Left ventricle myocardium inferior (tissue), 1 donor: ENCODE measurements at regions not wholly inside any gene's neighbourhood (a gene's known extent, or its start where the extent isn't known, plus 50 kb on each side); places are given as distances from the start of the nearest gene placed in this dataset.
"Not testable (repeated sequence)": the region's sequence is repeated elsewhere in the genome, so short reads cannot be mapped to it uniquely, and the experiment has no call there.

Experiments used
- DNase-seq: peaks from one replicate; pipeline ENCODE4 v3.0.0-alpha.2; 2020
- H3K27ac ChIP-seq: fragments of 200-600 bp; replicated peaks from 2 replicates; pipeline ENCODE4 v1.8.0; 2021
- H3K27me3 ChIP-seq: fragments of 200-600 bp; 2 replicates; pipeline ENCODE4 v1.8.0; 2021; ENCODE audit warnings: low read depth
- H3K36me3 ChIP-seq: fragments of 200-600 bp; 2 replicates; pipeline ENCODE4 v1.8.0; 2021
- H3K4me1 ChIP-seq: fragments of 200-600 bp; 2 replicates; pipeline ENCODE4 v1.8.0; 2021
- H3K4me3 ChIP-seq: fragments of 200-600 bp; 2 replicates; pipeline ENCODE4 v1.8.0; 2021; ENCODE audit warnings: mild to moderate bottlenecking, moderate library complexity
- H3K9me3 ChIP-seq: fragments of 200-600 bp; replicated peaks from 2 replicates; pipeline ENCODE4 v1.8.0; 2021
- CTCF ChIP-seq: fragments of 200-600 bp; IDR thresholded peaks from 2 replicates; pipeline ENCODE4 v1.8.0; 2021; ENCODE audit warnings: antibody characterized with exemption, mild to moderate bottlenecking, borderline replicate concordance
- intact Hi-C: fragments of 100-400 bp; cut with micrococcal nuclease; formaldehyde crosslinking; loops from one replicate; pipeline ENCODE4 v1.11.0; 2022
- donor health status: DM: no; HTN: yes; CAD: no; lungs with severe emphysema.

GRCh38 chr3:20726786-20727185 lies 540.8 kb upstream of the SGO1 start:
- Histone ChIP-seq H3K4me1 (no peaks in the 10 kb centered on the region), H3K9me3 (no peaks in the 10 kb centered on the region), H3K36me3 (no peaks in the 10 kb centered on the region), H3K4me3 (no peak overlapping the region), H3K27ac (no peak overlapping the region), H3K27me3 (no peaks in the 10 kb centered on the region)
- intact Hi-C loops: no loop called here
- DNase-seq: no peak
- TF ChIP-seq CTCF: no peak

GRCh38 chr3:20724241-20724640 lies 538.2 kb upstream of the SGO1 start:
- no peak overlapping the region for H3K4me3 ChIP-seq
- no peaks in the 10 kb centered on the region for H3K9me3 ChIP-seq
- H3K36me3 ChIP-seq: no peaks in the 10 kb centered on the region
- intact Hi-C loops: no loop called here
- no peak overlapping the region for H3K27ac ChIP-seq
- no peaks in the 10 kb centered on the region for H3K27me3 ChIP-seq
- no peak for DNase-seq
- no peak for TF ChIP-seq CTCF
- no peaks in the 10 kb centered on the region for H3K4me1 ChIP-seq

- DNase-seq, intact Hi-C loops: not testable (repeated sequence)
Observed at GRCh38 chr3:20716425-20716824, 530.4 kb upstream of the SGO1 start.

GRCh38 chr3:20701641-20702040 lies 515.6 kb upstream of the SGO1 start:
- H3K4me3 ChIP-seq: no peak overlapping the region
- no peak for TF ChIP-seq CTCF
- no peak for DNase-seq
- H3K27me3 ChIP-seq: no peaks in the 10 kb centered on the region
- no peak overlapping the region for H3K27ac ChIP-seq
- H3K4me1 ChIP-seq: peaks cover 18% of the 10 kb centered on the region
- peaks cover 4% of the 10 kb centered on the region for H3K9me3 ChIP-seq
- no peaks in the 10 kb centered on the region for H3K36me3 ChIP-seq
- intact Hi-C loops: no loop called here

More at GRCh38 chr3:20716425-20716824, 530.4 kb upstream of the SGO1 start:
- not testable (repeated sequence) for H3K27ac ChIP-seq, H3K36me3 ChIP-seq, H3K4me3 ChIP-seq, H3K4me1 ChIP-seq, H3K27me3 ChIP-seq
- H3K9me3 ChIP-seq: peaks cover 11% of the 10 kb centered on the region

- H3K27ac ChIP-seq: no peak overlapping the region
- peaks cover 4% of the 10 kb centered on the region for H3K9me3 ChIP-seq
- no peak for TF ChIP-seq CTCF
- H3K36me3 ChIP-seq: no peaks in the 10 kb centered on the region
- peaks cover 23% of the 10 kb centered on the region for H3K4me1 ChIP-seq
- H3K27me3 ChIP-seq: no peaks in the 10 kb centered on the region
- intact Hi-C loops: no loop called here
- no peak for DNase-seq
- H3K4me3 ChIP-seq: no peak overlapping the region
Observed at GRCh38 chr3:20700714-20701113, 514.7 kb upstream of the SGO1 start.

GRCh38 chr3:20698896-20699295 lies 512.9 kb upstream of the SGO1 start:
- TF ChIP-seq CTCF: no peak
- Histone ChIP-seq H3K27me3 (no peaks in the 10 kb centered on the region), H3K27ac (no peak overlapping the region), H3K4me1 (peaks cover 23% of the 10 kb centered on the region), H3K9me3 (peaks cover 4% of the 10 kb centered on the region), H3K4me3 (no peak overlapping the region), H3K36me3 (no peaks in the 10 kb centered on the region)
- intact Hi-C loops: no loop called here
- DNase-seq: no peak
